ENCODE measurements at regions not wholly inside any gene's neighbourhood (a gene's known extent, or its start where the extent isn't known, plus 50 kb on each side); places are given as distances from the start of the nearest gene placed in this dataset.

DNA sequence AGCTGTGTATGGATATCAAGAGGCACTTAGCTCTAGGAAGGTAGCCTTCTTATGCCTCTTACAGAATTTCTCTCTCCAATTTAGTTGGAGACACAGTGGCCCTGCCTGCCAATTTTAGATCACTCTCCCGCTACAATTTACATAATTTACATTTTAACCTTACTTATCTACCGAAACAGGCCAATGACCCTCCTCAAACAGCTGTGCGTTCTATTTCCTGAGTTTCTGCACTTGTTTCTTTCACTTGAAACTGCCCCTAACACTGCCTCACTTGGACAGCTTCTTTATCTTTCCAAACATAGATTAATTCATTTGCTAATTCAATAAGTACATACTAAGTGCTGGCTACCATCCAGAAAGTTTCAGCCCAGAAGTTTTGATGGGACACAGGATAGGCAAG, 52.9 kb upstream of the HDDC2 start:
- POLR2A ChIA-PET (ENCODE audit: unreplicated experiment): no interaction called here
- no TSS peak for BruUV-seq (replicated peaks)

DNA sequence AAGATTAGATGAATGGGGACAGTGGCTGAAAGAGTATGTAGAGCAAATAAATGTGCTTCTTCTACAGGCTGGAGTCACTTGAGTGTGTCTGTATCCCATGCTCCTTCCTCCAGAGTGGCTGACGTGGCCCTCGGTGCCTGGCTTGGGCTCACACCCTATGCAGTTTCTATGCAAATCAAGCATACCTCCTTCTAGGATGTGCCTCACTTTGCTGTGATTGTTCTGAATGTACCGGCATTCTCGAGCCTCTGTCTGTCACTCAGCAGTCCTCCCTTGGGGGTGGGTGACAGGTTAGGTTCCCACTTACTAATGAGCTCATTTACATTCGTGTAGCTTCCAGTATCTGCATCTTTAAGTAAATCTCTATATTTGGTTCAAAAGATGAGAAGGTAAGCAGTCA, 55.1 kb upstream of the HDDC2 start:
- no peak overlapping the region for H2AFZ ChIP-seq (ENCODE audit: low read length)
- ChIA-PET POLR2A (ENCODE audit: unreplicated experiment) (no interaction called here), CTCF (no interaction called here)
- no peak for ATAC-seq
- H3K36me3 ChIP-seq (ENCODE audit: low read depth, low read length): no peaks in the 10 kb centered on the region
- H4K20me1 ChIP-seq (ENCODE audit: low read length): no peaks in the 10 kb centered on the region
- no peaks in the 10 kb centered on the region for H3F3A ChIP-seq (ENCODE audit: low read length, unreplicated experiment)
- no peak for TF ChIP-seq EZH2 (IDR thresholded peaks at IDR 0.05; ENCODE audit: low read length, unreplicated experiment)
- TF ChIP-seq CTCF (conservative IDR thresholded peaks at IDR 0.05; ENCODE audit: low read depth, low read length): no peak
- TF ChIP-seq EZH2phosphoT487 (IDR thresholded peaks at IDR 0.05; ENCODE audit: borderline replicate concordance, low read length): no peak
- H3K9me2 ChIP-seq (replicated peaks; ENCODE audit: low read length): no peaks in the 10 kb centered on the region
- no peak overlapping the region for H3K27ac ChIP-seq (ENCODE audit: low read length)
- no peak overlapping the region for H3K9ac ChIP-seq (ENCODE audit: low read length)
- BruUV-seq (replicated peaks): no TSS peak
- no peak overlapping the region for H3K4me2 ChIP-seq (ENCODE audit: low read length)
- DNase-seq: no peak
- H3K79me2 ChIP-seq (ENCODE audit: low read length): no peaks in the 10 kb centered on the region
- peaks cover 53% of the 10 kb centered on the region for H3K27me3 ChIP-seq (ENCODE audit: low read length)
- no peak overlapping the region for H3K4me3 ChIP-seq (ENCODE audit: low read length)
- H3K4me1 ChIP-seq (ENCODE audit: insufficient read depth, low read length): no peaks in the 10 kb centered on the region
- H3K9me3 ChIP-seq (ENCODE audit: low read length): no peaks in the 10 kb centered on the region
- intact Hi-C loops (cut with micrococcal nuclease): no loop called here

More for the DNA sequence above, 52.9 kb upstream of the HDDC2 start:
- intact Hi-C loops (cut with micrococcal nuclease): no loop called here
- no peak overlapping the region for H3K4me3 ChIP-seq (ENCODE audit: low read length)
- ATAC-seq: no peak
- no peak for DNase-seq
- no peaks in the 10 kb centered on the region for H3K36me3 ChIP-seq (ENCODE audit: low read depth, low read length)
- no peak overlapping the region for H3K27ac ChIP-seq (ENCODE audit: low read length)
- H3K4me1 ChIP-seq (ENCODE audit: insufficient read depth, low read length): no peaks in the 10 kb centered on the region
- no peaks in the 10 kb centered on the region for H3K9me3 ChIP-seq (ENCODE audit: low read length)
- CTCF ChIA-PET: no interaction called here
- no peak overlapping the region for H3K9ac ChIP-seq (ENCODE audit: low read length)
- TF ChIP-seq EZH2 (IDR thresholded peaks at IDR 0.05; ENCODE audit: low read length, unreplicated experiment): no peak
- TF ChIP-seq CTCF (conservative IDR thresholded peaks at IDR 0.05; ENCODE audit: low read depth, low read length): no peak
- TF ChIP-seq EZH2phosphoT487 (IDR thresholded peaks at IDR 0.05; ENCODE audit: borderline replicate concordance, low read length): no peak
- peaks cover 67% of the 10 kb centered on the region for H3K27me3 ChIP-seq (ENCODE audit: low read length)
- no peaks in the 10 kb centered on the region for H3K79me2 ChIP-seq (ENCODE audit: low read length)
- H2AFZ ChIP-seq (ENCODE audit: low read length): no peak overlapping the region
- no peaks in the 10 kb centered on the region for H3K9me2 ChIP-seq (replicated peaks; ENCODE audit: low read length)
- no peak overlapping the region for H3K4me2 ChIP-seq (ENCODE audit: low read length)
- H4K20me1 ChIP-seq (ENCODE audit: low read length): no peaks in the 10 kb centered on the region
- no peaks in the 10 kb centered on the region for H3F3A ChIP-seq (ENCODE audit: low read length, unreplicated experiment)

GRCh38 chr6:125357515-125358256, 55.9 kb upstream of the HDDC2 start:
- no peak overlapping the region for H2AFZ ChIP-seq (ENCODE audit: low read length)
- H3K4me3 ChIP-seq (ENCODE audit: low read length): no peak overlapping the region
- no peaks in the 10 kb centered on the region for H3F3A ChIP-seq (ENCODE audit: low read length, unreplicated experiment)
- no peaks in the 10 kb centered on the region for H3K36me3 ChIP-seq (ENCODE audit: low read depth, low read length)
- H3K9me3 ChIP-seq (ENCODE audit: low read length): no peaks in the 10 kb centered on the region
- no peaks in the 10 kb centered on the region for H3K79me2 ChIP-seq (ENCODE audit: low read length)
- ChIA-PET CTCF (no interaction called here), POLR2A (ENCODE audit: unreplicated experiment) (no interaction called here)
- no TSS peak for BruUV-seq (replicated peaks)
- H4K20me1 ChIP-seq (ENCODE audit: low read length): no peaks in the 10 kb centered on the region
- no peak overlapping the region for H3K4me2 ChIP-seq (ENCODE audit: low read length)
- H3K9me2 ChIP-seq (replicated peaks; ENCODE audit: low read length): no peaks in the 10 kb centered on the region
- intact Hi-C loops (cut with micrococcal nuclease): no loop called here
- peaks cover 59% of the 10 kb centered on the region for H3K27me3 ChIP-seq (ENCODE audit: low read length)
- DNase-seq (no peak), ATAC-seq (no peak)
- H3K4me1 ChIP-seq (ENCODE audit: insufficient read depth, low read length): no peaks in the 10 kb centered on the region
- H3K9ac ChIP-seq (ENCODE audit: low read length): no peak overlapping the region
- no peak overlapping the region for H3K27ac ChIP-seq (ENCODE audit: low read length)
- TF ChIP-seq CTCF (conservative IDR thresholded peaks at IDR 0.05; ENCODE audit: low read depth, low read length): no peak
- no peak for TF ChIP-seq EZH2phosphoT487 (IDR thresholded peaks at IDR 0.05; ENCODE audit: borderline replicate concordance, low read length)
- TF ChIP-seq EZH2 (IDR thresholded peaks at IDR 0.05; ENCODE audit: low read length, unreplicated experiment): no peak

Measured in PC-3 (cell line).